Activated T-helper 2 cell treated with anti-CD3 and anti-CD28 coated beads, Interferon-gamma antibody, Interleukin-2, Interleukin-4, amounts not matched to agents 10 μg/mL and 5 μg/mL and 100 μg/mL, durations not matched to agents 14 hours and 24 hours and 36 hours (primary cell): ENCODE measurements at regions not wholly inside any gene's neighbourhood (a gene's known extent, or its start where the extent isn't known, plus 50 kb on each side); places are given as distances from the start of the nearest gene placed in this dataset.

Experiments used
- DNase-seq: peaks from one replicate; pipeline ENCODE4 v3.0.0; 2021; ENCODE audit warnings: low spot score
- H3K27ac Mint-ChIP-seq: one replicate; pipeline ENCODE4 v1.8.0; 2021; ENCODE audit warnings: mixed read lengths
- H3K27me3 Mint-ChIP-seq: one replicate; pipeline ENCODE4 v1.8.0; 2021; ENCODE audit warnings: low read depth, mixed read lengths
- H3K36me3 Mint-ChIP-seq: one replicate; pipeline ENCODE4 v1.8.0; 2021; ENCODE audit warnings: low read depth, mixed read lengths
- H3K4me1 Mint-ChIP-seq: one replicate; pipeline ENCODE4 v1.8.0; 2021; ENCODE audit warnings: low read depth, mixed read lengths
- H3K4me3 Mint-ChIP-seq: one replicate; pipeline ENCODE4 v1.8.0; 2021; ENCODE audit warnings: low read depth, mild to moderate bottlenecking, moderate library complexity, mixed read lengths
- H3K9me3 Mint-ChIP-seq: one replicate; pipeline ENCODE4 v1.8.0; 2021; ENCODE audit warnings: mixed read lengths
- intact Hi-C: fragments of 100-400 bp; cut with micrococcal nuclease; formaldehyde crosslinking; loops from one replicate; pipeline ENCODE4 v1.15.1; 2023

DNA sequence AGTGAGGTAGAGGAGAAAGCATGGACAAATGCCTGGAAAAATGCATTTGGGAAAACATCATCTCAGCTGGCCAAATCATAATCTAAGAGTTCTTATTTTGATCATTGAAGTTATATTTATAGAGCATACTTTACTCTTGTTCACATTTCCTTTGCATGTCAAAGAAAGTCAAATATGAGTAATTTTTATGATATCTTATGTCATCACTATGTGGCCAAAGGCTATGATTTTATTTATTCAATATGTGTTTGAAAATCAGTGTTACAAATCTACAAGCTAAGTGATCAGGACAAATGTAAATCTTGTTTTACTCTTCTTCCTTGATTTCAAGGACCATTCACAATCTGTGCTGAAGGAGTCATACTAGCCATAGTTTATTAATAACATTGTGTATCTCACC lies 237.2 kb upstream of the DPH6 start:
- H3K4me3 Mint-ChIP-seq: no peak overlapping the region
- no peaks in the 10 kb centered on the region for H3K4me1 Mint-ChIP-seq
- intact Hi-C loops: no loop called here
- H3K9me3 Mint-ChIP-seq: no peaks in the 10 kb centered on the region
- H3K27ac Mint-ChIP-seq: no peak overlapping the region
- H3K27me3 Mint-ChIP-seq: no peaks in the 10 kb centered on the region
- no peaks in the 10 kb centered on the region for H3K36me3 Mint-ChIP-seq
- DNase-seq: no peak

DNA sequence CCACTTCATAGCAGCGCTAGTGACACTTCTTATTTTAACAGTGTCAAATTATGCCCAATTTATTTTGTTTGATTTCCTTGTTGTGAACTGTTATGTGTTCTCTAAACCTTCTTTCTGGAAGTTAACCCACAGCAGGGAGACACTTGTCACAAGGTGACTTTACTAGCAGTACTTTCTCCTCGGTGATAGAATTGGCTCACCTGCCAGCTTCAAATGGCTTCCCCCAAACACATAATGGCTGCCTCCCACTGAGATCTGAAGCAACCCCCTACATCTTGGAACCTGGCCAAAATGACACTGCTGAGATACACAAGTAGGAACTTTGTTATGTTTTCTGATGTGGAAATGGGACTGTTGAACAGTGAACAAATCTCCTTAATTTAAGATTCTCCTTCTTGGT lies 238.8 kb upstream of the DPH6 start:
- Mint-ChIP-seq H3K9me3 (no peaks in the 10 kb centered on the region), H3K4me1 (no peaks in the 10 kb centered on the region), H3K36me3 (no peaks in the 10 kb centered on the region), H3K4me3 (no peak overlapping the region), H3K27me3 (no peaks in the 10 kb centered on the region), H3K27ac (no peak overlapping the region)
- intact Hi-C loops: no loop called here
- DNase-seq: no peak

GRCh38 chr15:35810007-35810406 lies 264.0 kb upstream of the DPH6 start:
- no peaks in the 10 kb centered on the region for H3K36me3 Mint-ChIP-seq
- intact Hi-C loops: no loop called here
- no peaks in the 10 kb centered on the region for H3K27me3 Mint-ChIP-seq
- no peak overlapping the region for H3K27ac Mint-ChIP-seq
- no peaks in the 10 kb centered on the region for H3K4me1 Mint-ChIP-seq
- H3K4me3 Mint-ChIP-seq: no peak overlapping the region
- no peaks in the 10 kb centered on the region for H3K9me3 Mint-ChIP-seq
- DNase-seq: no peak

- intact Hi-C loops: no loop called here
- Mint-ChIP-seq H3K27ac (no peak overlapping the region), H3K27me3 (no peaks in the 10 kb centered on the region), H3K4me1 (no peaks in the 10 kb centered on the region), H3K36me3 (no peaks in the 10 kb centered on the region), H3K4me3 (no peak overlapping the region), H3K9me3 (no peaks in the 10 kb centered on the region)
- DNase-seq: no peak
Measured at GRCh38 chr15:35813573-35813972, 267.6 kb upstream of the DPH6 start.

DNA sequence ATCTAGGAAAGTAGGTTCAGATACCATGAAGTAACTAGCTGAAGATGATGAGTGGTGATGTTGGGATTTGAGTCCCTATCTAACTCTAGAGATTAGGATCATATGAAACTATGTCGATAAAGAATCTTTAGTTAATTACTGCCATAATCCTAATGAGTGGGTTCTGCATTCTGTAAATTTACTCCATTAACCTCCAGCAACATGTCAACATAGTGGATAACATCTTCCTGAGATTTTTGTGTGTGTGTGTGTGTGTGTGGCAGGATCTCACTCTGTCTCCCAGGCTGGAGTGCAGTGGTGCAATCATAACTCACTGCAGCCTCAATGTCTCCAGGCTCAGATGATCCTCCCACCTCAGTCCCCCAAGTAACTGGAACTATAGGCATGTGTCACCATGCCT lies 272.9 kb upstream of the DPH6 start:
- H3K27me3 Mint-ChIP-seq: no peaks in the 10 kb centered on the region
- H3K4me3 Mint-ChIP-seq: no peak overlapping the region
- H3K4me1 Mint-ChIP-seq: no peaks in the 10 kb centered on the region
- H3K27ac Mint-ChIP-seq: no peak overlapping the region
- no peak for DNase-seq
- intact Hi-C loops: no loop called here
- H3K36me3 Mint-ChIP-seq: no peaks in the 10 kb centered on the region
- H3K9me3 Mint-ChIP-seq: no peaks in the 10 kb centered on the region

DNA sequence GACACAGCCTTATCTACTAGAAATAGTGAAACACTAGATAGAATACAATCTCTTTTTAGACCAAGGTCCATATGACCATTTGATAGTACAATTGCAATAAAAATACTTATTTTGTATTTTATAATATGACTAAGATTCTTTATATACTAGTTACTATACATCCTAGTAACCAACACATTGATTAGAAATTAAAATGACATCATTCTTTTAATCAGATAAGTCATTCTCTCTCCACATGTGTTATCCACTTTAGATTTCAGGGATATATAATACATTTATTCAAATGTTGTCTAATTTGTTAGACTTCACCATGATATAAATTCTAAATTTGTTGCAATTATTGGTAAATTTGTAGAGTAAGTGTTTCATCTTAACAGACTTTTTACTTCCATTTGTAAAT lies 276.2 kb upstream of the DPH6 start:
- intact Hi-C loops: no loop called here
- Mint-ChIP-seq H3K4me3 (no peak overlapping the region), H3K27me3 (no peaks in the 10 kb centered on the region), H3K9me3 (no peaks in the 10 kb centered on the region), H3K27ac (no peak overlapping the region), H3K36me3 (no peaks in the 10 kb centered on the region), H3K4me1 (no peaks in the 10 kb centered on the region)
- no peak for DNase-seq

GRCh38 chr15:35827141-35827540 lies 281.2 kb upstream of the DPH6 start:
- Mint-ChIP-seq H3K27ac (no peak overlapping the region), H3K27me3 (no peaks in the 10 kb centered on the region), H3K36me3 (no peaks in the 10 kb centered on the region), H3K4me1 (no peaks in the 10 kb centered on the region), H3K9me3 (peaks cover 8% of the 10 kb centered on the region), H3K4me3 (no peak overlapping the region)
- no peak for DNase-seq
- intact Hi-C loops: no loop called here

- Mint-ChIP-seq H3K36me3 (no peaks in the 10 kb centered on the region), H3K27me3 (no peaks in the 10 kb centered on the region), H3K4me1 (no peaks in the 10 kb centered on the region), H3K9me3 (peaks cover 8% of the 10 kb centered on the region), H3K27ac (no peak overlapping the region), H3K4me3 (no peak overlapping the region)
- no peak for DNase-seq
- intact Hi-C loops: no loop called here
Measured at GRCh38 chr15:35827911-35828310, 281.9 kb upstream of the DPH6 start.

DNA sequence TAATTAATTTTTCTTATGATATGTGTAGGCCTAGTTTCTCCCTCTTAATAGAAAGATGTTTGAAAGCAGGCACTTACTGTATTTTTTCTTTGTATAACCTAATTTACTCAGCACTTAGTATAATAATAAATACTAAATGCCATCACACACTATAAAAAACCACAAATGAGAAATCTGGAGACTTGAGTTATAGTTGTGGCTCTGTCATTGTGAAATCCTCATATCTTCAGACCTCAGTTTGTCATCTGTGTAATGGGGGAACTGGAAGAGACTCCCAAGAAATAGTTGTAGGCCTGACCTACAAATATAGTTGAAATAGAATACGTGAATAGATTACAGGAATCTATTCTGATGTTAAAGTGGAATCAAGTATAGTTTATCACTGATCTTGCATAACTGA lies 287.6 kb upstream of the DPH6 start:
- Mint-ChIP-seq H3K27ac (no peak overlapping the region), H3K4me1 (no peaks in the 10 kb centered on the region), H3K4me3 (no peak overlapping the region), H3K9me3 (peaks cover 8% of the 10 kb centered on the region), H3K27me3 (no peaks in the 10 kb centered on the region), H3K36me3 (no peaks in the 10 kb centered on the region)
- intact Hi-C loops: no loop called here
- no peak for DNase-seq

GRCh38 chr15:35834216-35834830 lies 288.4 kb upstream of the DPH6 start:
- no peak overlapping the region for H3K4me3 Mint-ChIP-seq
- DNase-seq: no peak
- no peaks in the 10 kb centered on the region for H3K36me3 Mint-ChIP-seq
- H3K4me1 Mint-ChIP-seq: no peaks in the 10 kb centered on the region
- intact Hi-C loops: no loop called here
- no peak overlapping the region for H3K27ac Mint-ChIP-seq
- H3K27me3 Mint-ChIP-seq: no peaks in the 10 kb centered on the region
- H3K9me3 Mint-ChIP-seq: peaks cover 8% of the 10 kb centered on the region

- DNase-seq: no peak
- intact Hi-C loops: no loop called here
- Mint-ChIP-seq H3K27ac (no peak overlapping the region), H3K9me3 (peaks cover 8% of the 10 kb centered on the region), H3K4me3 (no peak overlapping the region), H3K4me1 (no peaks in the 10 kb centered on the region), H3K36me3 (no peaks in the 10 kb centered on the region), H3K27me3 (no peaks in the 10 kb centered on the region)
Measured at GRCh38 chr15:35834866-35835265, 288.9 kb upstream of the DPH6 start.

DNA sequence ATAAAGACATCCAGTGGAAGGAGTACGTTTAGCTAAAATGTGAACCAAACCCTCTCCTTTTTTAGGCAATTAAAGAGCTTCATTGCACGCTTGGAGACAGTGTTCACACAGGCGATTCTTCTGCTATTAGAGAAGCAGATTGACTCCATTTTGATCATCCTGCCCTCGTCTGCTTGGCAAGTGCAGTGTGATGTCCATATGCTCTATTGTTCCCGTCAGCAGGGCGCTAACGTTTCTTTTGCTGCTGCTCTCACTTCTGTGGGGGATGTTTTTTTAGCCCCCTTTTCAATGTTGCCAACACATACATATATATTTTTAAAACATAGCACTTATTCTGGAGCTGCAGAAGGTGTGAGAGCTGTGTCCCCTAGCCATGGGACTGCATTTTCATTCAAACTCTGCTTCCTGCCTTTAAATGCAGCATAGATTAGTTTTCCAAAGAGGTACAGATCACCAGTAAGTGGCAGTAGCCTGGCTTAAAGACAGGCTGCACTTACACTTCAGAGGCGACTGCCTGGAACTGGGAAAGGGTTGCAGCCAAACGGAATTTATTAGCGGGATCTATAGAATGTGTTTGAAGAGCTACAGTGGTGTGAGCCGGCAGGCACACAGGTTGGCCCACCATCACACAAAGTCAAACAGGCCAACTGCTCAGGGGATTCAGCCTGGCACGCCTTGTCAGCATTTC lies 292.6 kb upstream of the DPH6 start:
- H3K27me3 Mint-ChIP-seq: no peaks in the 10 kb centered on the region
- H3K4me1 Mint-ChIP-seq: no peaks in the 10 kb centered on the region
- DNase-seq: no peak
- H3K27ac Mint-ChIP-seq: no peak overlapping the region
- H3K36me3 Mint-ChIP-seq: no peaks in the 10 kb centered on the region
- H3K4me3 Mint-ChIP-seq: no peak overlapping the region
- intact Hi-C loops: no loop called here
- no peaks in the 10 kb centered on the region for H3K9me3 Mint-ChIP-seq

DNA sequence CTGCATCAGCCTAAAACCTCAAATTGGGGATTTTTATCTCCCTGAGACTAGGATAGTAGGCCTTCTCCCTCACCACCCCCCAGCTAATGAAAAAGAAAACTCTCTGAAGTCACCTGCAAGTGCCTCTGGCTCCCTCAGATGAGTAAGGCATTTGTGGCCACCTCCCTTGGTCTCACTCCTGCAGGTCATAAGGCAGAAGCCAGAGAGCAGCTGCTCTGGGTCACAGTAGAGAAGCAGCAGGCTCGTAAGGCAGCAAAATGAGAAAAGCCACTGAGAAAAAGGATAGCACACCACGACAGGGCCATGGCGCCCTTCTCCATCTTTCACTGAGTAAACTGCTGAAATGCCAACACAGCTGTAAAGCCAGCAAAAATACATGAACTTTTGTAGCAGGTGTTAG lies 296.7 kb upstream of the DPH6 start:
- Mint-ChIP-seq H3K9me3 (no peaks in the 10 kb centered on the region), H3K4me3 (no peak overlapping the region), H3K27me3 (no peaks in the 10 kb centered on the region), H3K27ac (no peak overlapping the region), H3K4me1 (no peaks in the 10 kb centered on the region), H3K36me3 (no peaks in the 10 kb centered on the region)
- intact Hi-C loops: no loop called here
- DNase-seq: no peak

GRCh38 chr15:35843498-35843897 lies 297.5 kb upstream of the DPH6 start:
- DNase-seq: no peak
- intact Hi-C loops: no loop called here
- no peaks in the 10 kb centered on the region for H3K36me3 Mint-ChIP-seq
- H3K9me3 Mint-ChIP-seq: no peaks in the 10 kb centered on the region
- no peak overlapping the region for H3K27ac Mint-ChIP-seq
- no peak overlapping the region for H3K4me3 Mint-ChIP-seq
- H3K27me3 Mint-ChIP-seq: no peaks in the 10 kb centered on the region
- H3K4me1 Mint-ChIP-seq: no peaks in the 10 kb centered on the region
